NCI-H2227 treated with DMSO at 0.1 percent for 48 hours (cell line): ENCODE measurements at regions not wholly inside any gene's neighbourhood (a gene's known extent, or its start where the extent isn't known, plus 50 kb on each side); places are given as distances from the start of the nearest gene placed in this dataset.
"Not testable (repeated sequence)": the region's sequence is repeated elsewhere in the genome, so short reads cannot be mapped to it uniquely, and the experiment has no call there.

Experiments
- DNase-seq: peaks from one replicate; lab custom pipeline; 2025; lab: John Stamatoyannopoulos, UW

DNA sequence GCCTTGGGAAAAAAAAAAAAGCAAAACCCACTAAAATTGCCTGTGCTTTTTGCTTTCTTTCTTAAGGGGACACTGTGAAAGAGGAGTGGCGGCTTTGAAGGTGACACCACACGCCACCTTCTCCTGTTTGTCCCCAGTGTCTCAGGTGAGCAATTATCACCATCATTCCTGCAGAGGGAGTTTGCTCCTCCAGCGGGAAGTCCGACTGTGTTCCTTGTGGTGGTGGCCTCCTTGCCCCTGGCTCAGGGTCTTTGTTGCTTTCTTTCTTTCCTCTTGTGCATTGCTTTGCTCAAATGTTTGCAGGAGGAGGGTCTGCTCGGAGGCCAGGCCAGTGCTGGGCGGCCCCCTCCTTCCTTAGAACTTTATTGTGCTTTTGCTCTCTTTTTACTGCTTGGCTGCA is 164.3 kb upstream of the CXCR4 start:
- no peak for DNase-seq

GRCh38 chr2:136281281-136282114 is 163.5 kb upstream of the CXCR4 start:
- DNase-seq = no peak

GRCh38 chr2:136266346-136266745 is 148.4 kb upstream of the CXCR4 start:
- DNase-seq = not testable (repeated sequence)

DNA sequence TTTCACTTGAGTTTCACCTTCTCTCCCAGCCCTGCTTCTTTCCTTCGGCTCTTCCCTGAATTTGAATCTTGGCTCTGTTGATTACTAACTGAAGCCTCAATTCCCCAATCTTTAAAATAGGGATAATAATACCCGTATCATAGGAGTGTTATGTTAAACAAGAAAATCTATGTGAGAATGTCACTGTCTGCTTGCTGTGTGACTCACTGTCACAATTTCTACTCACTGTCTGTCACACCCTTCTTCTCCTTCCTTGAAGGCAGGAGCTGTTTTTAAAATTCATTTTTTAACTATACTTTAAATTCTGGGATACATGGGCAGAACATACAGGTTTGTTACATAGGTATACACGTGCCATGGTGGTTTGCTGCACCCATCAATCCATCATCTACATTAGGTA is 141.6 kb upstream of the CXCR4 start:
- DNase-seq = no peak

GRCh38 chr2:136257893-136258292 is 139.9 kb upstream of the CXCR4 start:
- DNase-seq = no peak

DNA sequence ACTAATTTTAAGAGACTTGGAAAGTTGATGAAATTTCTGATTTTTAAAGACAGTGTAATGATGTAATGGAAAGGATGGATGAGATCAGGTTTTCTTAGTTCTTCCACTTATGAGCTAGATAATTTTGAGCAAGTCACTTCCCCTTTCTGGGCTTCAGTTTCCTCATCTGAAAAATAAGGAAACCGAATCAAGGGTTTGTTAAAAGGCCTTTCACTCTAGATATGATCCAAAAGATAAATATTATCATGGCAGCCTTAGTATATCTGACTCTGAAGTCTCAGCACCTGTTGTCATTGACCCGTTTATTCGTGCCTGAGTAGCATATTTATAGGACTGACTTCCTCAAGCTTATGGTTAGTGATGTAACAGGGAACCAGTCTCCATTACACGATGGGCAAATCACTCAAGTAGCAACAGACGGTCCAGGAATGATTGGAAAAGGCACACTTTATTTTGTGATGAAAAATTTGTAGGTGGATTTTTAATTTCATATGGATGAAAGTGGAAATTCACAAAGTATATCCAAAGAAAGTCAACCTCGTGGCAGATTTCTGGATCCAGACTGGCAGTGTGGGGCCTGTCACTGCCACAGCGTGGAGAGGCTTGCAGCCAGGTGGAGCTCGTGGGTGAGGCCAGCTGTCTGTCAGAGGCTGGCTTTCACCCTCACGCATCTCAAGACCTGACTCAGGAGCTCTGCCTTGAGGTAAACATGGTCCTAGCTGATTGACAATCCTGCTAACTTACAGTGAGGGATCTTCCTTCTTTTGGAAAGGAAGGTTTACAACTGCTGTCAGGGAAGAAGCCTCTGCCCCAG is 137.9 kb upstream of the CXCR4 start:
- DNase-seq = no peak

DNA sequence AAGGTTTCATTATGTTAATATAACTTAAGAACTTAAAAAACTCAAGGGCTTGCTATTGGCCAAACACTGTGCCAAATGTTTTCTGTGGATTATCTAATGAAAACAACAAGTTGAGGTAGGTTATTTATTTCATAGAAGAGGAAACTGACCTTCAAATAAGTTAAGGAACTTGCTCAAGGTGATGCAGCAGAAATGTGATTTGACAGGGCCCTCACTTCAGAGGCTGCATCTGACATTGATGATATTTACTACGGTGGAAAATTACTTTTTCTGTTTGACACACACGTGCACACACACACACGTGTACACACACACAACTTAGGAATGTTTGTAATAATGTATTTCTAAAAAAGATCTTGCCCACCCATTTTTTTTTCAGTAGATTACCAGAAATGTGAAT is 137.2 kb upstream of the CXCR4 start:
- DNase-seq = no peak

DNA sequence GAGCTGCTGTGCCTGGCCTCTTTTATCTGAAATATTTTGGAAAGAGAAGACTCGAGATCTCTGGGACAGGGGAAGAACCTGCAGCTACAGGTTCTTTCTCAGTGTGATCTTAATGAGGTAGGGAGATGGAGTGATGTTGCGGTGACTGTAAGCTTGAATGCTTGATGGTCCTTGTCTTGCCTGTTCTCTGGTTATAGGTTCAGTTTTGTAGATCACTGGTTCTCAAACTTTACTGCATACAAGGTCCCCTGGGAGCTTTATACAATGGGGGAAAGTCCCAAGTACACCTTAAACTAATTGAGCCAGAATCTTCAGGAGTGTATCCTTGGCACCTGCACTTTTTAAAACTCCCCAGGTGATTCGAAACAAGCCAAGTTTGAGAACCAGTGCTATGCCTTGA is 136.7 kb upstream of the CXCR4 start:
- no peak for DNase-seq

- DNase-seq = no peak
Measured at GRCh38 chr2:136253288-136254004, 135.5 kb upstream of the CXCR4 start.

GRCh38 chr2:136251885-136252585 is 134.1 kb upstream of the CXCR4 start:
- no peak for DNase-seq

- no peak for DNase-seq
Measured at GRCh38 chr2:136251197-136251884, 133.4 kb upstream of the CXCR4 start.

DNA sequence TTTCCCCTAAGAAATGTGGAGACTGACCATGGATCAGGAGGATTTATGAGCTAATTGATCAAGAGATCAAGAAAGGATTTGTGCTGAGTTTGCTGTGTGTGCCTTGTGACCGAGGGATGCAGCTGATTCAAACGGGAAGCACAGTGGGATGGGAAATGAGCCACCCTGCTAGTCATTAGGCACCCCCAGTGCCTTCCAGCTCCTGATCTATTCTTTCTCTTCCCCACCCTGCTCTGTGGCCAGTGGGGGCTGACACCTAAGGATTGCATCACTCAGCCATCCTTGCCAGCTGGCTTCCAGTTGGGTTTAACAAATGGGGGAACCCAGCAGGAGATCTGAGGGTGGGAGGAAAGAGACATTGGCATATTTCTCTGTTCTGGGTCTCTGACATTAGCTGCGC is 132.2 kb upstream of the CXCR4 start:
- DNase-seq = no peak

DNA sequence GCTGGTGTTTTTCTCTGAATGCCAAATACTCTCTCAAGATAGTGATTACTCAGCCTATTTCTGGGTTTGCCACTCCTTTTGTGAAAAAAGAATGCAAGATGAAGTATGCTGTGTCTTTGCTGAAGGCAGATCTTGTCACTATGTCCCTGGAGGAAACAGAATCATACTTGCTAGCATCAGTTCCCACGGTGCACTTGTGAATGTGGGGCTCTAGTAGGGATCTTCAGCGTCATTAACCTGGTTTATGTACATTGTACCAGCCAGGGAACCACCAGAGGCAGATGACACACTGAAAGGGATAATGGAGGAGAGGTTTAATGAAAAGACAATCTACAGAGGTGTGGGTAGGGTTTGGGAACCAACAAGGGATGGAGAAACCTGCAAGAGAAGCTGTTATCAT is 131.0 kb upstream of the CXCR4 start:
- no peak for DNase-seq

DNA sequence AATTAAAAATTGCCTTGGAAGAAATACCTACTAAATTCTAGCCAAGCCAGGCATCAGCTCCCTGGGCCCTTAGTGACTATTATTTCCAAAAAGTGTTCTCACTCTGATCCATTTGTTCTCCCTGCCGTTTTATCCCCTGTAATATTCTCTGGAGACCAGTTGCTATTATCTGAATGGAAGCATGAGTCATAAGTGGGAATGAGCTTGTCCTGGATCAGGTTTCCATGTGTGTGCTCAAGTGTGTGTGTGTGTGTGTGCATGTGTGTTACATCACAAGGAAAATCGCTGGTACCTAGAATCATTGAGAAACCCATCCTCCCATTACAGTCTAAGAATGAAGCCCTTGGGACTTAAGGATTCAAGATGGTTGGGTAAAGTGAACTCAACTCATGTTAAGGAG is 130.3 kb upstream of the CXCR4 start:
- DNase-seq = peak; percentile 72

DNA sequence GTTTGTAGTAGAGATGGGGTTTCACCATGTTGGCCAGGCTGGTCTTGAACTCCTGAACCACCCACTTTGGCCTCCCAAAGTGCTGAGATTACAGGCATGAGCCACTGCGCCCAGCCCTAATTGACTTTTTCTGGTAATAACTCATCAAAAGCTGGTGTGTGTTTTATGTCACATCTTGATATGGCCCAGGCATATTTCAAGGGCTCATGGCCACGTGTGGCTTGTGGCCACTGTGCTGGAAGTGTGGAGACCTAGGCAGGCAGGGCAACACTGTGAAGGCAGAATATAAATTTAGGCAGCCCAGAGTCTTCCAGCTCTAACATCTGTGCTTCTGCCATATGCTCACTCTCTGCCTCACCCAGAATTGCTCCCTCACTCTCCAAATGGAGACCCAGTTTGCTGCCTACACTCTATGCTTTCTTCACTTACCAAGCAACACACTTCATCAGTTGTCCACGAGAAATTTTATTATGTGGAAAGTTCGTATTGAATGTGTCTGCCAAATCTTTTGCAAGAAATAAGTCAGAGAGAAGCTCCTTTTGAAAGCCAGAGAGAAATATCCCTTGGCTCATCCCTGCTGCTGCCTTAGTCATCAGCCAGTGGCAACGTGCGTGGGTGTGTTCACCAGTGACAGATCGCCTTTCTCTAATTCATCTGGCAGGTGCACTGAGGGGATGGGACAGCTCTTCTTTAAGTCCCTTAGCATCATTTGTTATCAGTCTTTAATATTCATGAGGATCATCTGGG is 129.4 kb upstream of the CXCR4 start:
- no peak for DNase-seq

GRCh38 chr2:136246086-136246669 is 128.2 kb upstream of the CXCR4 start:
- DNase-seq = peak; percentile 29

DNA sequence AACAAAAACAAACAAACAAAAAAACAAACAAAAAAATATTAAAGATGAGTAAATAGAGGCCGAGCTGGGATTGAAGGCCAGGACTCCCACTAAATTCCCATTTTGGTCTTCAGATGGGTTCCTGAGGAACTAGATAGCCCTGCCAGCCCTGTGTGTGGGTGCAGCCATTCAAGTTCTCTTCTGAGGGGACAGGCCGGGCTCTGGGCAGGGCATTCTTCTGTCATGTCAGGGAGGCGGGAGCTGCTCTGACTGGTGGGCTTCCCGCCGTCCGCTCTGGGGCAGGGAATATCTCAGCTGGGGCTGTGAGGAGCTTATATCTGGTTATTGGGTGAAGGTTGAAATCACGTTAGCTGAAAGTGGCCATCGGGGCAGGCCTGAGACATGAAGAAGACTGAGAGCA is 127.3 kb upstream of the CXCR4 start:
- no peak for DNase-seq

DNA sequence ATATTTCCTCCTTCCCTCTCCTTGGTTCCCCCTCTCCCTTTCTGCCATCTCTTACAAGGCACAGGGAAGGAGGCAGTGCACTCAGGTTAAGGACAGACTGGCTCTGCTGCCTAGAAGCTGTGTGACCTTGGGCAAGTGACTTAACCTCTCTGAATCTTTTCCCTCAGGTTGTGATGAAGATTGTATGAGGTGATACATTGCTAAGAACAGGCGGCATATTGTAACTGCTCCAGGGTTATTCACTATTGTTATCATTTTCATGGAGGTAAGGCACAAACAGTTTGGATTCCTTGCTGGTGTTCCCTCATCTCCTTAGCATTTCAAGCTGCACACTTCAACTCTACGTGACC is 126.6 kb upstream of the CXCR4 start:
- no peak for DNase-seq

DNA sequence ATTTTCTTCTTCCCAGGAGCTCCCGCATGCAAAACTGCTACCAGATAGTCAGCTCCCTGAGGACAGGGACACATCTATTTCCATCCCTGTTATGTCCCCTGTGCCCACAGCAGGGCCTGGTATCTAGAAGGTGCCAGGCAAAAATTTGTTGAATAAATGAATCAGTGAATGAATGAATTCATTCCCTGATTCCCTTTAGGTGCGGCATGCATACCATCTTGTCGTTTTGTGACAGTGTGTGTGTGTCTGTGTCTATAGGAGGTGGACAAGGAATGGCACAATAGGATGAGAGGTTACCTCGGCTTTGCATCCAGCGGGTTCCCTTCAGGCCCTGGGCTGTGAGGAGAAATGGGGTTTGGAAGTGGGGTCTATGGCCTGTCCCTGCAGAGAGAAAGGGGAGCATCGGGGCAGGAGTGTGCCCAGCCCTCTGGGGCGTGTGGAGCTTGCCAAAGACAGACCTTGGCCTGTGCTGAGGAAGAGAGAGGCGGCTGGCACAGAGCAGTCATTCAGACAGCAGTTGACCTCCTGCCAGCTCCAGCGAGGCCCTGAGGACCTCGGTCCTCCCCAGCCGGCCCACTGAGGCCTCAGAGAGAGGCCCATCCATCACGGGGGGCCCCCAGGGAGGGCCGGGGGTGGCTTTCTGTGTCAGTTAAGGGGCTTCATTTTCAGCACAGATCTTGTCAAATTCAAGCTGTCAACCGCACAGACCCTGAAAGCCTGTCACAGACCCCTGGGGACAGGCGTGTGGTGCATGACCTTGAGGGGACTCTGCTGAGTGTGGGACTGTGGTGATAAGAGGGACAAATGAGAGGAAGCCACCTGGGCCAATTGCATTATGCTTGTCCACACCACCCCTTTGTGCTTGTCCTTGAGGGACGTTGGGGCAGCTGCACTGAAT is 125.9 kb upstream of the CXCR4 start:
- DNase-seq = no peak
